SK-N-SH treated with all-trans-retinoic acid at 6 μM for 48 hours (cell line): ENCODE measurements at regions not wholly inside any gene's neighbourhood (a gene's known extent, or its start where the extent isn't known, plus 50 kb on each side); places are given as distances from the start of the nearest gene placed in this dataset.

Experiments used
- CREB5 ChIP-seq: fragments of 250-450 bp; sonication (Bioruptor Pico); IDR thresholded peaks from 2 replicates; pipeline ENCODE4 v1.5.1; 2020; ENCODE audit warnings: low read depth, mild to moderate bottlenecking, moderate library complexity
- CSDC2 ChIP-seq: fragments of 250-450 bp; sonication (Bioruptor Pico); IDR thresholded peaks from 2 replicates; pipeline ENCODE4 v1.5.0; 2020; ENCODE audit warnings: mild to moderate bottlenecking, moderate library complexity
- GLIS3 ChIP-seq: fragments of 250-450 bp; sonication (Bioruptor Pico); IDR thresholded peaks from 2 replicates; pipeline ENCODE4 v1.5.0; 2020; ENCODE audit warnings: mild to moderate bottlenecking, moderate library complexity
- POU6F1 ChIP-seq: fragments of 250-450 bp; sonication (Bioruptor Pico); IDR thresholded peaks from 2 replicates; pipeline ENCODE4 v1.8.0; 2021; ENCODE audit warnings: low read depth, mild to moderate bottlenecking, moderate library complexity, borderline replicate concordance
- PPARA ChIP-seq: fragments of 250-450 bp; sonication (Bioruptor Pico); IDR thresholded peaks from 2 replicates; pipeline ENCODE4 v1.5.0; 2020; ENCODE audit warnings: mild to moderate bottlenecking, borderline replicate concordance
- SNAI2 ChIP-seq: fragments of 250-450 bp; sonication (Bioruptor Pico); IDR thresholded peaks from 2 replicates; pipeline ENCODE4 v1.5.0; 2020; ENCODE audit warnings: mild to moderate bottlenecking, moderate library complexity
- ZFP30 ChIP-seq: fragments of 450-650 bp; formaldehyde crosslinking; IDR thresholded peaks from 2 replicates; pipeline ENCODE4 v1.5.0; 2022; ENCODE audit warnings: mild to moderate bottlenecking, moderate library complexity
- ZNF8 ChIP-seq: fragments of 450-650 bp; formaldehyde crosslinking; IDR thresholded peaks from 2 replicates; pipeline ENCODE4 v1.5.0; 2020; ENCODE audit warnings: mild to moderate bottlenecking, moderate library complexity
- TF ChIP-seq, protein P1 (sequence below): fragments of 250-450 bp; sonication (Bioruptor Pico); IDR thresholded peaks from 2 replicates; pipeline ENCODE4 v1.5.1; 2021; ENCODE audit warnings: mild to moderate bottlenecking, moderate library complexity

DNA sequence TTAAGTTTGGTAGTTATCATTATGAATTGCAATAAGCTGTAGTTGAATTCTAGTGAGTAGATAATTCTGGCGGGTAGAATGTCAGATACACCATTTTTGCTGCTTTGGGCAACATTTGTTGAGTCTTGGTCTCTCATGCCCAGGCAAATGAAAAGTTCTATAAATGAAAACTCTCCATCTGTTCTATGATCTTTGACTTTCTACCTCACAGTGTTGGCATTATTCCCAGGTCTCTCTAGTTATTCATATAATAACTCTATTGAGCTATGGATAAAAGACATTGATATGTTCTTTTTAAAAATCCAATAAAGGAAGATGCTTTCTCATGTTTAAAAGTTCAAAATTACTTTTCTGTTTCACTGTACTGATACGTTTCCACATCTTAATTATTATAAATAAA, 415.3 kb upstream of the SEMA3D start:
- TF ChIP-seq CREB5, result no peak
- TF ChIP-seq ZFP30, result no peak
- no peak for TF ChIP-seq CSDC2
- no peak for TF ChIP-seq SNAI2
- TF ChIP-seq, protein P1, sequence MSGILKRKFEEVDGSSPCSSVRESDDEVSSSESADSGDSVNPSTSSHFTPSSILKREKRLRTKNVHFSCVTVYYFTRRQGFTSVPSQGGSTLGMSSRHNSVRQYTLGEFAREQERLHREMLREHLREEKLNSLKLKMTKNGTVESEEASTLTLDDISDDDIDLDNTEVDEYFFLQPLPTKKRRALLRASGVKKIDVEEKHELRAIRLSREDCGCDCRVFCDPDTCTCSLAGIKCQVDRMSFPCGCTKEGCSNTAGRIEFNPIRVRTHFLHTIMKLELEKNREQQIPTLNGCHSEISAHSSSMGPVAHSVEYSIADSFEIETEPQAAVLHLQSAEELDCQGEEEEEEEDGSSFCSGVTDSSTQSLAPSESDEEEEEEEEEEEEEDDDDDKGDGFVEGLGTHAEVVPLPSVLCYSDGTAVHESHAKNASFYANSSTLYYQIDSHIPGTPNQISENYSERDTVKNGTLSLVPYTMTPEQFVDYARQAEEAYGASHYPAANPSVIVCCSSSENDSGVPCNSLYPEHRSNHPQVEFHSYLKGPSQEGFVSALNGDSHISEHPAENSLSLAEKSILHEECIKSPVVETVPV (CRISPR knock-in tag), result no peak
- TF ChIP-seq ZNF8 (CRISPR knock-in tag), result no peak
- no peak for TF ChIP-seq POU6F1 (CRISPR knock-in tag)
- no peak for TF ChIP-seq GLIS3 (CRISPR knock-in tag)
- TF ChIP-seq PPARA, result no peak
